IPS-NIHi7 (cell line): ENCODE measurements at regions not wholly inside any gene's neighbourhood (a gene's known extent, or its start where the extent isn't known, plus 50 kb on each side); places are given as distances from the start of the nearest gene placed in this dataset.

Source experiments
- DNase-seq: peaks from one replicate; pipeline ENCODE4 v3.0.0; 2012; ENCODE audit warnings: mixed read lengths; ENCODE audit errors: extremely low spot score

GRCh38 chr18:2412996-2413751 lies 158.1 kb downstream of the METTL4 start:
- no peak for DNase-seq

- DNase-seq, result no peak
Measured at GRCh38 chr18:2414235-2414634, 157.1 kb downstream of the METTL4 start.

GRCh38 chr18:2415656-2416055 lies 155.6 kb downstream of the METTL4 start:
- no peak for DNase-seq

GRCh38 chr18:2417861-2418610 lies 153.3 kb downstream of the METTL4 start:
- no peak for DNase-seq

GRCh38 chr18:2420367-2420766 lies 150.9 kb downstream of the METTL4 start:
- DNase-seq, result no peak

- no peak for DNase-seq
Measured at GRCh38 chr18:2423761-2424160, 147.5 kb downstream of the METTL4 start.

- no peak for DNase-seq
Measured at GRCh38 chr18:2424420-2424819, 146.9 kb downstream of the METTL4 start.

- no peak for DNase-seq
Measured at GRCh38 chr18:2425426-2426317, 145.6 kb downstream of the METTL4 start.

GRCh38 chr18:2430191-2430590 lies 141.1 kb downstream of the METTL4 start:
- no peak for DNase-seq

- DNase-seq, result no peak
Measured at GRCh38 chr18:2431806-2432205, 139.5 kb downstream of the METTL4 start.

- no peak for DNase-seq
Measured at GRCh38 chr18:2433366-2433765, 137.9 kb downstream of the METTL4 start.

GRCh38 chr18:2441544-2441943 lies 129.8 kb downstream of the METTL4 start:
- DNase-seq, result no peak

GRCh38 chr18:2442006-2442405 lies 129.3 kb downstream of the METTL4 start:
- DNase-seq, result no peak

GRCh38 chr18:2442726-2443275 lies 128.5 kb downstream of the METTL4 start:
- DNase-seq, result no peak

GRCh38 chr18:2444201-2444875 lies 127.0 kb downstream of the METTL4 start:
- DNase-seq, result peak; percentile 14

- DNase-seq, result no peak
Measured at GRCh38 chr18:2448565-2449151, 122.6 kb downstream of the METTL4 start.

GRCh38 chr18:2451556-2451955 lies 119.7 kb downstream of the METTL4 start:
- DNase-seq, result no peak

- DNase-seq, result no peak
Measured at GRCh38 chr18:2459886-2460285, 111.4 kb downstream of the METTL4 start.

- DNase-seq, result no peak
Measured at GRCh38 chr18:2466978-2467377, 104.3 kb downstream of the METTL4 start.

- no peak for DNase-seq
Measured at GRCh38 chr18:2468051-2468450, 103.3 kb downstream of the METTL4 start.

GRCh38 chr18:2471523-2471922 lies 99.8 kb downstream of the METTL4 start:
- no peak for DNase-seq
